22Rv1 (cell line): ENCODE measurements at regions not wholly inside any gene's neighbourhood (a gene's known extent, or its start where the extent isn't known, plus 50 kb on each side); places are given as distances from the start of the nearest gene placed in this dataset.
"Not testable (repeated sequence)": the region's sequence is repeated elsewhere in the genome, so short reads cannot be mapped to it uniquely, and the experiment has no call there.

Source experiments
- H3K27ac ChIP-seq: fragments of 450-650 bp; 2 replicates; pipeline ENCODE4 v1.5.1; 2017
- ZFX ChIP-seq: fragments of 450-650 bp; IDR thresholded peaks from 2 replicates; pipeline ENCODE4 v1.6.1; 2017; ENCODE audit warnings: antibody characterized with exemption, borderline replicate concordance
- TF ChIP-seq, protein P1 (sequence below): fragments of 450-650 bp; IDR thresholded peaks from 2 replicates; pipeline ENCODE4 v1.5.1; 2017; ENCODE audit warnings: mild to moderate bottlenecking

DNA sequence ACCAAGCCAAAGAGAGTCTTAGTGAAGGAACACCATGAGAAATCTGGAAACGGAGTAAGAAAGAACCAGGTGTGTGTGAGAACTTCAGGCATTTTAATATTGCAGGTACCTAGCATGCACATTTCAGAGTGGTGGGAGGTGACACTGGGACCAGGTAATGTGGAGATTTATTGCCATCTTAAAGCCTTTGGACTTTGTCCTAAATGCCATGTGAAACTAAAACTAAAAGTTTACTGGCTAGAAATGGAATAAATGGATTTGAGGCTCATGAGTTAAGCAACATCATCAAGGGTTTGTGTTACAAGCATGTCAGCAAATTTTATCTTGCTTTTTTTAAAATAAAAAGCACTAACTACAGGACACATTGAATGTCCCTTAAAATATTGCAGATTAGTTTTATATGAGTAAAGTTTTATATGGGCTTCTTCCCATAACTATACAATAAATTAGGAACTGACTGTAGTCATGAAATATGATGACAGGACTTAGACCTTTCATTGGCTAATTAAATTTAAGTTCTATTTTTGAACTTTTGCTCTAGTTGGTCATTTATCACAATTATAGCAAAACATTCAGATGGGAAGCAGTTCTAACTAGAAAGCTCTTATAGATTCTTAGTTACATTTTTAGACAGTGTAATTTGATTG lies 721.1 kb upstream of the NOVA1 start:
- H3K27ac ChIP-seq: peak overlapping the region; percentile 90
- TF ChIP-seq, protein P1, sequence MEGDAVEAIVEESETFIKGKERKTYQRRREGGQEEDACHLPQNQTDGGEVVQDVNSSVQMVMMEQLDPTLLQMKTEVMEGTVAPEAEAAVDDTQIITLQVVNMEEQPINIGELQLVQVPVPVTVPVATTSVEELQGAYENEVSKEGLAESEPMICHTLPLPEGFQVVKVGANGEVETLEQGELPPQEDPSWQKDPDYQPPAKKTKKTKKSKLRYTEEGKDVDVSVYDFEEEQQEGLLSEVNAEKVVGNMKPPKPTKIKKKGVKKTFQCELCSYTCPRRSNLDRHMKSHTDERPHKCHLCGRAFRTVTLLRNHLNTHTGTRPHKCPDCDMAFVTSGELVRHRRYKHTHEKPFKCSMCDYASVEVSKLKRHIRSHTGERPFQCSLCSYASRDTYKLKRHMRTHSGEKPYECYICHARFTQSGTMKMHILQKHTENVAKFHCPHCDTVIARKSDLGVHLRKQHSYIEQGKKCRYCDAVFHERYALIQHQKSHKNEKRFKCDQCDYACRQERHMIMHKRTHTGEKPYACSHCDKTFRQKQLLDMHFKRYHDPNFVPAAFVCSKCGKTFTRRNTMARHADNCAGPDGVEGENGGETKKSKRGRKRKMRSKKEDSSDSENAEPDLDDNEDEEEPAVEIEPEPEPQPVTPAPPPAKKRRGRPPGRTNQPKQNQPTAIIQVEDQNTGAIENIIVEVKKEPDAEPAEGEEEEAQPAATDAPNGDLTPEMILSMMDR: no peak
- no peak for TF ChIP-seq ZFX

DNA sequence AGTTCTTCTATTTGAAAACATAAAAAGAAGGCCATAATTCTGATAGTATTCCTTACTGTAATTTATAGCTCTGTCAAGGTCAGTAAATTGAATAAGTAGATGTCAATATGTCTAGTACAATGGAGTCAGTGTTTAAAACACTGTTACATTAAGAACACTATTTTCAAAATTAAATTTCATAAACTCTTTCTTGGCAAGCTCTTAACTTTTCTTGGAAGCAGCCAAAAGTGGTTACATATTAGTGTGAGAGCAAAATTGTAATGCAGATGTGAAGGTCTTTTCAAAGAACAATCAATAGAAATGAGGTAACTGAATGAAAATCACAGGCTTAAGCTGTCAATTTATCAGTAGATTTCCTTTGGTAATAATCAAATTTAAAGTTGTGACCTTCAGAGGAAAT lies 722.4 kb upstream of the NOVA1 start:
- peak overlapping the region; percentile 90 for H3K27ac ChIP-seq

DNA sequence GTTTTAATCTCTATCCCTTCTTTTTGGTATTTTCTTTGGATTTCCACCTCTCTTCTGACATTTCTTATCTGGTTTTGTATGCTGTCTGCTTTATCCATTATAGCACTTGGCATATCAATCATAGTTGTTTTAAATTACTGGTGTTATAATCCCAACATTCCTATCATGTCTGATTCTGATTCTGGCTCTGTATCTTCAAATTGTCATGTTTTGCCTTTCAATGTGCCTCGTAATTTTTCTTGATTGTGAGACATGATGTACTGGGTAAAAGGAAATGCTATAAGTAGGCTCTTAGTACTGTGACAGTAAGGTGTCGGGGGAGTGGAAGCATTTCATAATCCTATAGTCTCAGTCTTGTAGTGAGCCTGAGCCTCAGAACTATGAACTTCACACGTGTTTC lies 729.3 kb upstream of the NOVA1 start:
- no peak overlapping the region for H3K27ac ChIP-seq
- TF ChIP-seq ZFX: no peak
- TF ChIP-seq, protein P1: no peak

More for the DNA sequence above, 722.4 kb upstream of the NOVA1 start:
- no peak for TF ChIP-seq ZFX
- TF ChIP-seq, protein P1: no peak

DNA sequence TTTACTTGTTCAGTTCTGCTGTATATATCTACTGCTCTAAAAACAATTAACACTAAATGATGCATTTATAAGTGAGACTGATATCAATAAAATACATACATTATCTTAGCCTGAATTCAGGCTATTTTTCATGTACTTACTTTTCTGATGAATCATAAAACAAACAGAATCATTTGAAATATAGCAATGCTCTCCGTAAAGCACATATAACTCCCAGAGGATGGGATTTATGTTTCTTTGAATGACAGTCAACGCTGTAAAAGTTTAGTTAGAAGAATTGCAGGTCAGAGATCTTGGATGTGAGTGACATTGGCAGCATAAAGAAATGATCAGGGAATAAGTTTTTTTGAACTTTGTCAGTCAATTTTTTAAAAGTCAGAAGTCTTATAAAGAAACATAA lies 740.2 kb upstream of the NOVA1 start:
- no peak overlapping the region for H3K27ac ChIP-seq
- no peak for TF ChIP-seq ZFX

DNA sequence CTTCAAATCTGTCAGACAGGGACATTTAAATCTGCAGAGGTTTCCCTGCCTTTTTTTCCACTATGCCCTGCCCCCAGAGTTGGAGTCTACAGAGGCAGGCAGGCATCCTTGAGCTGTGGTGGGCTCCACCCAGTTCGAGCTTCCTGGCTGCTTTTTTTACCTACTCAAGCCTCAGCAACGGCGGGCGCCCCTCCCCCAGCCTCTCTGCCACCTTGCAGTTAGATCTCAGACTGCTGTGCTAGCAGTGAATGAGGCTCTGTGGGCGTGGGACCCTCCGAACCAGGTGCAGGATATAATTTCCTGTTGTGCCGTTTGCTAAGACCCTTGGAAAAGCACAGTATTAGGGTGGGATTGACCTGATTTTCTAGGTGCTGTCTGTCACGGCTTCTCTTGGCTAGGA lies 765.2 kb upstream of the NOVA1 start:
- not testable (repeated sequence) for H3K27ac ChIP-seq

DNA sequence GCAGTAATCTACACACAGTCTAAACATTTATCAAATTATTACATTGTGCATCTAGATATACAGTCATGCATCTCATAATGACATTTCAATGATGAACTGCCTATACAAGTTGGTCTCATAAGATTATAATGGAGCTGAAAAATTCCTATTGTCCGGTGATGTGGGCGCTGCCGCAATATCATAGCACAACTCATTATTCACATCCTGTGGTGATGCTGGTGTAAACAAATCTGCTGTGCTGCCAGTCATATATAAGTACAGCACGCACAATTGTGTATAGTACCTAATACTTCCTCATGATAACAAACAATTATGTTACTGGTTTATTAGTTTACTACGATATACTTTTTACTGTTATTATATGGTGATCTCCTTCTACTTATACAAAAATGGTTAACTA lies 768.8 kb upstream of the NOVA1 start:
- H3K27ac ChIP-seq: no peak overlapping the region
- no peak for TF ChIP-seq ZFX
- TF ChIP-seq, protein P1: no peak

DNA sequence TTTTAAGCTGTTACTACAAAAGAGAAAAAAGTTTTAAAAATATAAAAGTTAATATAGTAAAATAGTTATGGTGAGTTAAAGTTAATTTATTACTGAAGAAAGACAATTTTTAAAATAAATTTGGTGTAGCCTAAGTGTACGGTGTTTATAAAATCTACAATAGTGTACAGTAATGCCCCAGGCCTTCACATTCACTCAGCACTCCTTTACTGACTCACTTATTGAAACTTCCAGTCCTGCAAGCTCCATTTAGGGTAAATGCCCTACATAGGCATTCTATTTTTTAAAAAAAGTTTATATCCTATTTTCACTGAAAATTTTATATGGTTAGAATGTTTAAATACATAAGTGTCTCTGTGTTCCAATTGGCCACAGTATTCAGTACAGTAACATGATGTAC lies 769.5 kb upstream of the NOVA1 start:
- TF ChIP-seq, protein P1: no peak
- TF ChIP-seq ZFX: no peak

DNA sequence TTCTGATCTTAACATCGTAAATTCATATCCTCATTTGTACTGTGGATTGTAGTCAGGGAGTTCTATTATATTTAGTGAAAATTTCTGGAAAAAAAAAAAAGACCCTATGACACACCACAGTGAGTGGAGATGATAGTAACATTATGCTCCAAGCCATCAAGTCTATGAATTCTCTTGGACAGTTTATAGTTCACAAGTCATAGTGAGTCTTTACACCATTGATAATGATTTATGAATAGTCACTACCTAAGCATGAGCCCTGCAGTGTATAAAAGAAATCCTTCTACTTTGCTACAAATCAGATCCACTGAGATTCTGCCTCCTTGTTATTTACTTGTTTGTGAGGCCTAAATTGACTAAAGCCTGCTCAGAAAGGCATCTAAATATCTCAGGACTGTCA lies 772.2 kb upstream of the NOVA1 start:
- no peak overlapping the region for H3K27ac ChIP-seq
- no peak for TF ChIP-seq ZFX
- TF ChIP-seq, protein P1: no peak

More for the DNA sequence above, 769.5 kb upstream of the NOVA1 start:
- no peak overlapping the region for H3K27ac ChIP-seq
